ENCODE measurements at regions not wholly inside any gene's neighbourhood (a gene's known extent, or its start where the extent isn't known, plus 50 kb on each side); places are given as distances from the start of the nearest gene placed in this dataset.

GRCh38 chr4:15349531-15349935, 78.3 kb upstream of the C1QTNF7 start (continued):
- TF ChIP-seq ZNF462 (CRISPR knock-in tag; IDR thresholded peaks at IDR 0.05) (no peak), JUNB (IDR thresholded peaks at IDR 0.05; ENCODE audit: unreplicated experiment) (no peak), CREB1 (CRISPR knock-in tag; IDR thresholded peaks at IDR 0.05; ENCODE audit: low read depth) (no peak), ZNF331 (CRISPR knock-in tag; IDR thresholded peaks at IDR 0.05; ENCODE audit: low read depth) (no peak), ZNF114 (CRISPR knock-in tag; IDR thresholded peaks at IDR 0.05) (no peak), NANOG (IDR thresholded peaks at IDR 0.05; ENCODE audit: borderline replicate concordance) (no peak), EZH2 (IDR thresholded peaks at IDR 0.05; ENCODE audit: low read depth, unreplicated experiment) (no peak), STAT1 (IDR thresholded peaks at IDR 0.05; ENCODE audit: unreplicated experiment) (no peak), POLR2AphosphoS5 (IDR thresholded peaks at IDR 0.05; ENCODE audit: low read depth) (no peak)
- TF ChIP-seq, protein P1, sequence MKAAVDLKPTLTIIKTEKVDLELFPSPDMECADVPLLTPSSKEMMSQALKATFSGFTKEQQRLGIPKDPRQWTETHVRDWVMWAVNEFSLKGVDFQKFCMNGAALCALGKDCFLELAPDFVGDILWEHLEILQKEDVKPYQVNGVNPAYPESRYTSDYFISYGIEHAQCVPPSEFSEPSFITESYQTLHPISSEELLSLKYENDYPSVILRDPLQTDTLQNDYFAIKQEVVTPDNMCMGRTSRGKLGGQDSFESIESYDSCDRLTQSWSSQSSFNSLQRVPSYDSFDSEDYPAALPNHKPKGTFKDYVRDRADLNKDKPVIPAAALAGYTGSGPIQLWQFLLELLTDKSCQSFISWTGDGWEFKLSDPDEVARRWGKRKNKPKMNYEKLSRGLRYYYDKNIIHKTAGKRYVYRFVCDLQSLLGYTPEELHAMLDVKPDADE (IDR thresholded peaks at IDR 0.05) = no peak

GRCh38 chr4:15349965-15350364, 77.9 kb upstream of the C1QTNF7 start:
- H3K27me3 Mint-ChIP-seq (ENCODE audit: insufficient read depth, low read depth, poor library complexity) = peaks cover 3% of the 10 kb centered on the region
- H3K27me3 ChIP-seq (ENCODE audit: insufficient read depth) = no peaks in the 10 kb centered on the region
- H3K4me3 ChIP-seq = no peak overlapping the region
- H3K4me3 Mint-ChIP-seq = no peak overlapping the region
- H3K9me3 Mint-ChIP-seq = no peaks in the 10 kb centered on the region; the same call in 2 of the 3 replicates
- H3K27ac ChIP-seq (ENCODE audit: low read depth) = no peak overlapping the region
- H3F3A ChIP-seq (replicated peaks; ENCODE audit: low read depth) = no peaks in the 10 kb centered on the region
- H4K20me1 ChIP-seq (replicated peaks; ENCODE audit: insufficient read depth) = no peaks in the 10 kb centered on the region
- H3K36me3 ChIP-seq (ENCODE audit: insufficient read depth) = no peaks in the 10 kb centered on the region
- H3K4me2 ChIP-seq = no peak overlapping the region
- TF ChIP-seq ZNF114 (CRISPR knock-in tag; IDR thresholded peaks at IDR 0.05) (no peak), EZH2 (IDR thresholded peaks at IDR 0.05; ENCODE audit: low read depth, unreplicated experiment) (no peak), ZNF331 (CRISPR knock-in tag; IDR thresholded peaks at IDR 0.05; ENCODE audit: low read depth) (no peak), EZH2phosphoT487 (IDR thresholded peaks at IDR 0.05; ENCODE audit: unreplicated experiment) (no peak)
- TF ChIP-seq, protein P2, sequence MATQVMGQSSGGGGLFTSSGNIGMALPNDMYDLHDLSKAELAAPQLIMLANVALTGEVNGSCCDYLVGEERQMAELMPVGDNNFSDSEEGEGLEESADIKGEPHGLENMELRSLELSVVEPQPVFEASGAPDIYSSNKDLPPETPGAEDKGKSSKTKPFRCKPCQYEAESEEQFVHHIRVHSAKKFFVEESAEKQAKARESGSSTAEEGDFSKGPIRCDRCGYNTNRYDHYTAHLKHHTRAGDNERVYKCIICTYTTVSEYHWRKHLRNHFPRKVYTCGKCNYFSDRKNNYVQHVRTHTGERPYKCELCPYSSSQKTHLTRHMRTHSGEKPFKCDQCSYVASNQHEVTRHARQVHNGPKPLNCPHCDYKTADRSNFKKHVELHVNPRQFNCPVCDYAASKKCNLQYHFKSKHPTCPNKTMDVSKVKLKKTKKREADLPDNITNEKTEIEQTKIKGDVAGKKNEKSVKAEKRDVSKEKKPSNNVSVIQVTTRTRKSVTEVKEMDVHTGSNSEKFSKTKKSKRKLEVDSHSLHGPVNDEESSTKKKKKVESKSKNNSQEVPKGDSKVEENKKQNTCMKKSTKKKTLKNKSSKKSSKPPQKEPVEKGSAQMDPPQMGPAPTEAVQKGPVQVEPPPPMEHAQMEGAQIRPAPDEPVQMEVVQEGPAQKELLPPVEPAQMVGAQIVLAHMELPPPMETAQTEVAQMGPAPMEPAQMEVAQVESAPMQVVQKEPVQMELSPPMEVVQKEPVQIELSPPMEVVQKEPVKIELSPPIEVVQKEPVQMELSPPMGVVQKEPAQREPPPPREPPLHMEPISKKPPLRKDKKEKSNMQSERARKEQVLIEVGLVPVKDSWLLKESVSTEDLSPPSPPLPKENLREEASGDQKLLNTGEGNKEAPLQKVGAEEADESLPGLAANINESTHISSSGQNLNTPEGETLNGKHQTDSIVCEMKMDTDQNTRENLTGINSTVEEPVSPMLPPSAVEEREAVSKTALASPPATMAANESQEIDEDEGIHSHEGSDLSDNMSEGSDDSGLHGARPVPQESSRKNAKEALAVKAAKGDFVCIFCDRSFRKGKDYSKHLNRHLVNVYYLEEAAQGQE (IDR thresholded peaks at IDR 0.05; ENCODE audit: unreplicated experiment) = no peak
- no peak overlapping the region for H3K27ac Mint-ChIP-seq
- DNase-seq (ENCODE audit: low spot score) = no peak
- H2AFZ ChIP-seq = no peak overlapping the region
- no peak for ATAC-seq
- H3K36me3 Mint-ChIP-seq (ENCODE audit: low read depth) = no peaks in the 10 kb centered on the region
- 0 out of 2 replicates have a peak, but pooled peaks cover 5% of the 10 kb centered on the region for H3K4me1 ChIP-seq (ENCODE audit: insufficient read depth)
- H3K9me2 ChIP-seq (ENCODE audit: insufficient read depth) = 0 out of 2 replicates have a peak, but pooled peaks cover 8% of the 10 kb centered on the region
- H3K79me2 ChIP-seq (replicated peaks; ENCODE audit: insufficient read depth) = no peaks in the 10 kb centered on the region
- peaks cover 7% of the 10 kb centered on the region; the same call in 2 of the 3 replicates for H3K4me1 Mint-ChIP-seq
